ENCODE measurements at regions not wholly inside any gene's neighbourhood (a gene's known extent, or its start where the extent isn't known, plus 50 kb on each side); places are given as distances from the start of the nearest gene placed in this dataset.
"Not testable (repeated sequence)": the region's sequence is repeated elsewhere in the genome, so short reads cannot be mapped to it uniquely, and the experiment has no call there.

DNA sequence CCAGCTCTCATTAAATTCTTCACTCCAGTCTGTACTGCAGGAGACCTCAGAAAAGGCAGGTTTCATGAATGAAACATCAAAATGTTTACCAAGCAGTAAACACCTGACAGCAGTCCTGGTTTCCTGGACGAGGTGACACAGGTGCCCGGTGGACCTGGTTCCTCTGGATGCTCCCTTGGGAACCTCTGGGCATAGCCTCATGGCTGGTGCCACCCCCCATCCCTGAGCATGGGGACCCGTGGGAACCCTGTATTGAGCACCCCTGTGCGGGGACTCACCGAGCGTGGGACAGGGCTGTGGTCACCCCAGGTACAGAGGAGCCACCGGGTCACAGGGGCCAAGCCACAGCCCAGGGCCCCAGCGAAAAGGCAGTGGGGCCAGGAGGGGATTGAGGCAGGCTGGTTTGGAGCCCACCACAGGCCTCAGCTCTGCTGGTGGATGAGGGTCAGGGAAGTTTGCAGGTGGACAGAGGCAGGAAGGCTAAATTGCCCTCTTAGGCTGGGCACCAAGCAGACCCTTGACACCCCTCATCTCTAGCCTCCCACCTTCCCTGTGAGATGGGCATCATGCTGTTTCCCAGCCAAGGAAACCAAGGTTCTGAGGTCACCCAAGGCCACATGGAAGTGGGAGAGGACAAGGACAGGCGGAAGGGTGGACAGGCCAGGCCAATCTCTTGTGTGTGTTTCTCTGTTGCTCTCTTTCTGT lies 158.4 kb downstream of the PTPRU start:
- Mint-ChIP-seq H3K36me3 (ENCODE audit: low read depth) (no peaks in the 10 kb centered on the region), H3K27me3 (no peaks in the 10 kb centered on the region), H3K4me3 (no peak overlapping the region), H3K27ac (no peak overlapping the region), H3K9me3 (peaks cover 2% of the 10 kb centered on the region), H3K4me1 (no peaks in the 10 kb centered on the region)
- CTCF ChIA-PET, result no interaction called here
- POLR2A ChIA-PET, result no interaction called here
- DNase-seq, result no peak

DNA sequence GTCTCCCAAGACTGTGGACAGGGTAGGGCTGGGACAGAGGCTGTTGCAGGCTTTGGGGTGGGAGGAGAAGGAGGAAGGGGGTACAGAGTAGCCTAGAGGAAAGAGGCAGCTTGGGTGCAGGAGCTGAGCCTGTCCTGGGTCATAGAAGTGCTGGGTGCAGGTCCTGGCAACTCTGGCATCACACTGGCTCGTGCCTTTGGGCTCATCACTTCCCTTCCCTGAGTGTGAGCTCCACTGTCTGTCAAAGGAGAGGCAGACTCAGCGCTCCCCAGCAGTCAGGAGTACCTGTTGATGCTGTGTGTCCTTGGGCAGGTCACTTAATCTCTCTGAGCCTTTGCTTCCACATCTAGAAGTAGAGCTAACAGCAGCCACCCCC lies 157.1 kb downstream of the PTPRU start:
- no peak overlapping the region for H3K27ac Mint-ChIP-seq
- no peaks in the 10 kb centered on the region for H3K4me1 Mint-ChIP-seq
- CTCF ChIA-PET, result no interaction called here
- H3K27me3 Mint-ChIP-seq, result no peaks in the 10 kb centered on the region
- POLR2A ChIA-PET, result no interaction called here
- no peaks in the 10 kb centered on the region for H3K36me3 Mint-ChIP-seq (ENCODE audit: low read depth)
- H3K4me3 Mint-ChIP-seq, result no peak overlapping the region
- no peaks in the 10 kb centered on the region for H3K9me3 Mint-ChIP-seq
- no peak for DNase-seq

- Mint-ChIP-seq H3K4me3 (no peak overlapping the region), H3K27ac (no peak overlapping the region), H3K4me1 (no peaks in the 10 kb centered on the region), H3K27me3 (no peaks in the 10 kb centered on the region), H3K36me3 (ENCODE audit: low read depth) (no peaks in the 10 kb centered on the region), H3K9me3 (no peaks in the 10 kb centered on the region)
- DNase-seq, result no peak
- CTCF ChIA-PET, result no interaction called here
- POLR2A ChIA-PET, result no interaction called here
Measured at GRCh38 chr1:29392486-29393450, 156.4 kb downstream of the PTPRU start.

- POLR2A ChIA-PET, result no interaction called here
- Mint-ChIP-seq H3K27ac (no peak overlapping the region), H3K9me3 (no peaks in the 10 kb centered on the region), H3K27me3 (no peaks in the 10 kb centered on the region), H3K4me3 (no peak overlapping the region), H3K36me3 (ENCODE audit: low read depth) (no peaks in the 10 kb centered on the region), H3K4me1 (no peaks in the 10 kb centered on the region)
- DNase-seq, result no peak
- CTCF ChIA-PET, result no interaction called here
Measured at GRCh38 chr1:29392036-29392435, 155.7 kb downstream of the PTPRU start.

DNA sequence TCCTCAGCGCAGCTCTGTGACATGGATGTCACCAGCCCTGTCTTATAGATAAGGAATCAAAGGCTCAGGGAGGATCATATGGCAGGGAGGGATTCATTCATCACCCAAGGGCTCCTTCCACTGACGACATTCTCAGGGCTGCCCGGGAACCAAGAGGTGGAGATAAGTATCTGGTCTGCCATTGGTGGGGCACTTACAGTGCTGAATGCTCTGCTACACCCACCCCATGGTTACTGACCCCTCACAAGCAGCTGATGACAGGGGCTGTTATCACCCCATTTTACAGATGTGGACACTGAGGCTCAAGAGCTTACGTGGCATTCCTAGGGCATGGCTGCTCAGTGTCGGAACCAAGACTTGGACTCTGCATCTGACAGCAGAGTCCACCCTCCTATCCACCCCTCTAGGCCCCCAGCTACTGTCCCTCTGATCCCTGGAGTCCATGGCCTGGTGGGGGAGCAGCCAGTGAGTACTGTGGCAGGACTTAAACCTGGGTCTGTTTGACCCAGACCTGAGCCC lies 155.1 kb downstream of the PTPRU start:
- DNase-seq, result no peak
- Mint-ChIP-seq H3K36me3 (ENCODE audit: low read depth) (no peaks in the 10 kb centered on the region), H3K4me1 (no peaks in the 10 kb centered on the region), H3K9me3 (no peaks in the 10 kb centered on the region), H3K27ac (no peak overlapping the region), H3K27me3 (no peaks in the 10 kb centered on the region), H3K4me3 (no peak overlapping the region)
- CTCF ChIA-PET, result no interaction called here
- POLR2A ChIA-PET, result no interaction called here

DNA sequence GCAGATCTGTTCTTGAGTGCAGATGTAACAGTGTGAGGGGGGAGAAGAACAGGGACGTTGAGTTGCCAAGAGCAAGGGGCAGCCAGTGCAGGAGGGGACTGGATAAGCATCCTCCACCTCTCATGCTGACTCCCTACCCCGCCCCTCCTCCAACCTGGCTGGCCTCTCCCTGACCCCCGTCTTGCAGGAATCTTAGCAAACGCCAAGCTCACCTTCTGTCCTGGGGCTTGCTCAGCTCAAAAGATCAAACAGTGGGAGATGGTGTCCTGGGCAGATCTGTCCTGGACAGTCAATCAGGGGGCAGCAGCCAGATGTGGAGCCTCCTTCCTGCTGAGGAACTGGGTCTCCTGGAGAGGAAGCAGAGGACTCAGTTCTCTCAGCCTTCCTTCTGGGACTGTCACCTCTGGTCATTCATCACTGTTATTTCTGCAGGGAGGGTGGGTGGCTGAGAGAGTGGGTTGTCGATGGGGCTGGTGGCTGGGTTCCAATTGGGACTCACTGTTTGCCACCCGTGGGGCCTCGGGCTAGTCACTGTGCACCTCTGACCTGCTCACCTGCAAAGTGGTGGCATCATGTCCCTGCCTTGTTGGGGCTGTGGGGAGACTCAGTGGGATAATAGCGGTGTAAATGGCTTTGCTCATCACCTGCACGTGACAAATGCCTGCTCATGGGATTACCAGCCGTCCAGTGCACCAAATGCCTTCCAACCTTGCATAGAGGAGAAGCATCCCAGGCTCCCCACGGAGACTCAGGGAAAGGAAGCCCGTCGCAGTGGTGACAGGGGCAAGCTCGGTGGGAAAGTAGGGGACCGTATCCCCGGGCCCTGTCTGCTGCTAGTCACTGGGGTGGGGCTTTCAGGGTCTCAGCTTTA lies 154.4 kb downstream of the PTPRU start:
- DNase-seq, result no peak
- Mint-ChIP-seq H3K9me3 (no peaks in the 10 kb centered on the region), H3K36me3 (ENCODE audit: low read depth) (no peaks in the 10 kb centered on the region), H3K27me3 (no peaks in the 10 kb centered on the region), H3K27ac (no peak overlapping the region), H3K4me1 (no peaks in the 10 kb centered on the region), H3K4me3 (no peak overlapping the region)
- ChIA-PET CTCF (no interaction called here), POLR2A (no interaction called here)

DNA sequence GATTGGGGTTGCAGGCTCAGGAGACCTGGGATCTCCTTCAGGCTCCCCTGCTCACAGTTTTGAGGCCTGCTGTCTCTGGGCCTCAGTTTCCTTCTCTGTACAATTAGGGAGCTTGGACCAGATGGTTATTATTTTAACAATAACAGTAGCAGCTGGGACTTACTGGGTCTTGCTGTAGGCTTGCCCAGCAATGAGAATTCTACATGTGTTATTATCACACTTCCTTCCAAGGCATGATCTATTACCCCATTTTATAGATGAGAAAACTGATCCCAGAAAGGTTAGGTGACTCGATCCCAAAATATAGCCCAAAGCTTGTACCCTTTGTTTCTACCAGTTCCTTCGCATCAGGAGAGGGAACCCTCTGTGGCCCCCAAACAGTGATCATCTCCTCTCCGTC lies 153.8 kb downstream of the PTPRU start:
- ChIA-PET POLR2A (no interaction called here), CTCF (no interaction called here)
- no peaks in the 10 kb centered on the region for H3K9me3 Mint-ChIP-seq
- no peaks in the 10 kb centered on the region for H3K36me3 Mint-ChIP-seq (ENCODE audit: low read depth)
- no peak overlapping the region for H3K27ac Mint-ChIP-seq
- no peak overlapping the region for H3K4me3 Mint-ChIP-seq
- no peaks in the 10 kb centered on the region for H3K27me3 Mint-ChIP-seq
- H3K4me1 Mint-ChIP-seq, result no peaks in the 10 kb centered on the region
- DNase-seq, result no peak

GRCh38 chr1:29389533-29390041 lies 153.3 kb downstream of the PTPRU start:
- Mint-ChIP-seq H3K4me1 (no peaks in the 10 kb centered on the region), H3K9me3 (no peaks in the 10 kb centered on the region), H3K4me3 (no peak overlapping the region), H3K27me3 (no peaks in the 10 kb centered on the region), H3K27ac (no peak overlapping the region), H3K36me3 (ENCODE audit: low read depth) (no peaks in the 10 kb centered on the region)
- DNase-seq, result no peak
- POLR2A ChIA-PET, result no interaction called here
- CTCF ChIA-PET, result interaction anchor here (1.1 kb wide), 1 partner anchor 9 kb away, joined by 4 read pairs; no protein-coding TSS in a partner anchor

DNA sequence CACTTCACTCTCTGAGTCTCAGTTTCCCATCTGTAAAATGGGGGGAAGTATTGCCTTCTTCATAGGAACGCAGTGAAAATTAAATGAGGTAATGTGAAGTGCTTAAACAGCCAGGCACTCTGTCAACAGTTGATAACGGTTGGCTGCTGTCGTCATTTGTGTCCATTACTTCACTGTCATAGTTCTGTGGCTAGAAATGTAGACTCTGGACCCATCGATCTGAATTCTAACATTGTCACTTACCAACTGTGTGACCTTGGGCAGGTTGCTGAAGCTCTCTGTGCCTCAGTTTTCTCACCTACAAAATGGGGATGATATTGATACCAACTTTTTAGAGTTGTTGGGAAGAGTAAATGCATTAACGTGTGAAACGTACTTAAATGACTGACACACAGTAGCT lies 152.6 kb downstream of the PTPRU start:
- Mint-ChIP-seq H3K27me3 (peaks cover 4% of the 10 kb centered on the region), H3K4me1 (no peaks in the 10 kb centered on the region), H3K27ac (no peak overlapping the region), H3K36me3 (ENCODE audit: low read depth) (no peaks in the 10 kb centered on the region), H3K9me3 (no peaks in the 10 kb centered on the region), H3K4me3 (no peak overlapping the region)
- ChIA-PET CTCF (interaction anchor here (1.1 kb wide), 1 partner anchor 8 kb away, joined by 4 read pairs; no protein-coding TSS in a partner anchor), POLR2A (no interaction called here)
- DNase-seq, result no peak

- no peak for DNase-seq
- no peaks in the 10 kb centered on the region for H3K9me3 Mint-ChIP-seq
- peaks cover 9% of the 10 kb centered on the region for H3K27me3 Mint-ChIP-seq
- H3K36me3 Mint-ChIP-seq (ENCODE audit: low read depth), result no peaks in the 10 kb centered on the region
- H3K27ac Mint-ChIP-seq, result no peak overlapping the region
- ChIA-PET CTCF (no interaction called here), POLR2A (no interaction called here)
- H3K4me1 Mint-ChIP-seq, result no peaks in the 10 kb centered on the region
- no peak overlapping the region for H3K4me3 Mint-ChIP-seq
Measured at GRCh38 chr1:29388170-29388569, 151.8 kb downstream of the PTPRU start.

GRCh38 chr1:29387210-29387609 lies 150.9 kb downstream of the PTPRU start:
- Mint-ChIP-seq H3K4me1 (no peaks in the 10 kb centered on the region), H3K27ac (no peak overlapping the region), H3K27me3 (peaks cover 9% of the 10 kb centered on the region), H3K4me3 (no peak overlapping the region), H3K9me3 (no peaks in the 10 kb centered on the region), H3K36me3 (ENCODE audit: low read depth) (no peaks in the 10 kb centered on the region)
- CTCF ChIA-PET, result no interaction called here
- DNase-seq, result no peak
- POLR2A ChIA-PET, result no interaction called here

- H3K27ac Mint-ChIP-seq; H3K4me3 Mint-ChIP-seq; H3K9me3 Mint-ChIP-seq; H3K27me3 Mint-ChIP-seq; H3K36me3 Mint-ChIP-seq (ENCODE audit: low read depth); POLR2A ChIA-PET; H3K4me1 Mint-ChIP-seq; DNase-seq: not testable (repeated sequence)
- CTCF ChIA-PET, result interaction anchor here (0.7 kb wide), 1 partner anchor 1795 kb away, joined by 3 read pairs; no protein-coding TSS in a partner anchor
Measured at GRCh38 chr1:29386453-29386852, 150.1 kb downstream of the PTPRU start.

- no peaks in the 10 kb centered on the region for H3K9me3 Mint-ChIP-seq
- H3K4me3 Mint-ChIP-seq, result no peak overlapping the region
- H3K27ac Mint-ChIP-seq, result no peak overlapping the region
- DNase-seq, result no peak
- ChIA-PET POLR2A (no interaction called here), CTCF (interaction anchor here (0.7 kb wide), 1 partner anchor 1795 kb away, joined by 3 read pairs; no protein-coding TSS in a partner anchor)
- no peaks in the 10 kb centered on the region for H3K36me3 Mint-ChIP-seq (ENCODE audit: low read depth)
- peaks cover 9% of the 10 kb centered on the region for H3K27me3 Mint-ChIP-seq
- no peaks in the 10 kb centered on the region for H3K4me1 Mint-ChIP-seq
Measured at GRCh38 chr1:29385966-29386365, 149.6 kb downstream of the PTPRU start.
